Nephron (organoid): ENCODE measurements at regions not wholly inside any gene's neighbourhood (a gene's known extent, or its start where the extent isn't known, plus 50 kb on each side); places are given as distances from the start of the nearest gene placed in this dataset.

Experiments
- H3K27ac Mint-ChIP-seq, 3 experiments: 2 replicates each; pipeline ENCODE4 v1.8.0; 2020; ENCODE audit warnings: mixed read lengths in 3 of 3, mild to moderate bottlenecking in 2 of 3, moderate library complexity in 1 of 3
- H3K27me3 Mint-ChIP-seq: 2 replicates; pipeline ENCODE4 v1.8.0; 2021; ENCODE audit warnings: low read depth, mild to moderate bottlenecking, moderate library complexity, mixed read lengths
- H3K36me3 Mint-ChIP-seq: 2 replicates; pipeline ENCODE4 v1.8.0; 2020; ENCODE audit warnings: low read depth, mixed read lengths
- H3K4me1 Mint-ChIP-seq: 2 replicates; pipeline ENCODE4 v1.8.0; 2020; ENCODE audit warnings: mixed read lengths
- H3K4me3 Mint-ChIP-seq, 3 experiments: 2 replicates each; pipeline ENCODE4 v1.8.0; 2020; ENCODE audit warnings: mild to moderate bottlenecking in 3 of 3, mixed read lengths in 3 of 3, moderate library complexity in 2 of 3
- H3K9me3 Mint-ChIP-seq: 2 replicates; pipeline ENCODE4 v1.8.0; 2020; ENCODE audit warnings: mixed read lengths
- TF ChIP-seq, protein P1 (sequence below), 3 experiments: fragments of 200-600 bp; sonication (generic); IDR thresholded peaks; one replicate each; pipeline ENCODE4 v1.5.0; 2021; ENCODE audit warnings: antibody characterized with exemption in 3 of 3; ENCODE audit not compliant: unreplicated experiment in 3 of 3

DNA sequence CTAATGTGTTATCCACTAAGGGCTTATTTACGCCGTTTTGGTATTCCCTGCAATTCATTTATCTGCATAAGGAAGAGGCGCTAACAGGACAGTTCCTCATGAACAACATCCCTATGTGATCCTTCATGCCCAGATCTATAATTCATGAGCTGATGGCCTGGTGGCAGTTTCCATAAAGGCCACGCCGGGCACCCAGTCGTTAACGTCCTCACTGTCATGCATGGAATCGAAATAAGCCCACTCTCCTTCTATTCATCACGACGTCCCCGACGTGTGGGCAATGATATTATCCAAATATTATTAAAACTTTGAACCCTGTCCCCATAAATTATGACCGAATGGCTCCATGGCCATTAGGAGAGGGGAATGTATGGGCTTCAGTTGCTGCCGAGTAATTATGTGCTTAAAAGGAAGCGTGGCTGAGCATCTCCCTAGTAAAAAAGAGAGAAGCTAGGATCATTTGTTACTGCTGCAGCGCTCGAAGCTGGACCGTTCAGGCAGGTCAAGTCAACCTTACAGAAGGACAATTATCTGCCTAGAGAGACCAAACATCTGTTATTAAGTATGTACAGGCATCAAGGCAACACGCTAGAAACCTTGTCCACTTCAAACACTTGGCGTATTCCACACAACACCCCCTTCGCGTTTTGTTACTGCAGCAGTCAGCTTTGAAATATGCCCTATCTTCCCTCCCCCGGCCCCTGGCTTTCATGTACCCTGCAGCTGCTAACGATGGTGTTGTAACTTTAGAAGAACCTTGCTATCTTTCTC lies 94.0 kb upstream of the SALL1 start:
- Mint-ChIP-seq H3K27ac (peak overlapping the region in 2 of 3 experiments; percentile 9 to 37), H3K36me3 (no peaks in the 10 kb centered on the region), H3K4me1 (peaks cover 24% of the 10 kb centered on the region), H3K27me3 (peaks cover 55% of the 10 kb centered on the region), H3K4me3 (no peak overlapping the region), H3K9me3 (peaks cover 3% of the 10 kb centered on the region)
- TF ChIP-seq, protein P1, sequence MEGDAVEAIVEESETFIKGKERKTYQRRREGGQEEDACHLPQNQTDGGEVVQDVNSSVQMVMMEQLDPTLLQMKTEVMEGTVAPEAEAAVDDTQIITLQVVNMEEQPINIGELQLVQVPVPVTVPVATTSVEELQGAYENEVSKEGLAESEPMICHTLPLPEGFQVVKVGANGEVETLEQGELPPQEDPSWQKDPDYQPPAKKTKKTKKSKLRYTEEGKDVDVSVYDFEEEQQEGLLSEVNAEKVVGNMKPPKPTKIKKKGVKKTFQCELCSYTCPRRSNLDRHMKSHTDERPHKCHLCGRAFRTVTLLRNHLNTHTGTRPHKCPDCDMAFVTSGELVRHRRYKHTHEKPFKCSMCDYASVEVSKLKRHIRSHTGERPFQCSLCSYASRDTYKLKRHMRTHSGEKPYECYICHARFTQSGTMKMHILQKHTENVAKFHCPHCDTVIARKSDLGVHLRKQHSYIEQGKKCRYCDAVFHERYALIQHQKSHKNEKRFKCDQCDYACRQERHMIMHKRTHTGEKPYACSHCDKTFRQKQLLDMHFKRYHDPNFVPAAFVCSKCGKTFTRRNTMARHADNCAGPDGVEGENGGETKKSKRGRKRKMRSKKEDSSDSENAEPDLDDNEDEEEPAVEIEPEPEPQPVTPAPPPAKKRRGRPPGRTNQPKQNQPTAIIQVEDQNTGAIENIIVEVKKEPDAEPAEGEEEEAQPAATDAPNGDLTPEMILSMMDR (IDR thresholded peaks at IDR 0.05; ENCODE audit: unreplicated experiment in 3 of 3) = no peak

GRCh38 chr16:51243936-51244436 lies 92.9 kb upstream of the SALL1 start:
- no peaks in the 10 kb centered on the region for H3K36me3 Mint-ChIP-seq
- peaks cover 62% of the 10 kb centered on the region for H3K27me3 Mint-ChIP-seq
- no peak overlapping the region for H3K4me3 Mint-ChIP-seq
- peaks cover 24% of the 10 kb centered on the region for H3K4me1 Mint-ChIP-seq
- H3K27ac Mint-ChIP-seq = no peak overlapping the region
- H3K9me3 Mint-ChIP-seq = peaks cover 5% of the 10 kb centered on the region
- TF ChIP-seq, protein P1 (IDR thresholded peaks at IDR 0.05; ENCODE audit: unreplicated experiment in 3 of 3) = no peak

- TF ChIP-seq, protein P1 (IDR thresholded peaks at IDR 0.05; ENCODE audit: unreplicated experiment in 3 of 3) = no peak
These were observed 91.4 kb upstream of the SALL1 start for GRCh38 chr16:51242296-51242994.

GRCh38 chr16:51239196-51239595 lies 88.1 kb upstream of the SALL1 start:
- Mint-ChIP-seq H3K27ac (no peak overlapping the region), H3K36me3 (no peaks in the 10 kb centered on the region), H3K27me3 (peaks cover 55% of the 10 kb centered on the region), H3K4me3 (no peak overlapping the region), H3K9me3 (peaks cover 3% of the 10 kb centered on the region), H3K4me1 (peaks cover 5% of the 10 kb centered on the region)
- TF ChIP-seq, protein P1 (IDR thresholded peaks at IDR 0.05; ENCODE audit: unreplicated experiment in 3 of 3) = no peak

More at GRCh38 chr16:51242296-51242994, 91.4 kb upstream of the SALL1 start:
- H3K27me3 Mint-ChIP-seq = peaks cover 68% of the 10 kb centered on the region
- peaks cover 24% of the 10 kb centered on the region for H3K4me1 Mint-ChIP-seq
- peaks cover 5% of the 10 kb centered on the region for H3K9me3 Mint-ChIP-seq
- no peak overlapping the region for H3K4me3 Mint-ChIP-seq
- no peaks in the 10 kb centered on the region for H3K36me3 Mint-ChIP-seq
- H3K27ac Mint-ChIP-seq = no peak overlapping the region

- Mint-ChIP-seq H3K27me3 (peaks cover 50% of the 10 kb centered on the region), H3K27ac (no peak overlapping the region), H3K4me3 (no peak overlapping the region), H3K9me3 (peaks cover 3% of the 10 kb centered on the region), H3K4me1 (no peaks in the 10 kb centered on the region), H3K36me3 (no peaks in the 10 kb centered on the region)
- TF ChIP-seq, protein P1 (IDR thresholded peaks at IDR 0.05; ENCODE audit: unreplicated experiment in 3 of 3) = no peak
These were observed 86.8 kb upstream of the SALL1 start for GRCh38 chr16:51237861-51238378.
